HG03460 (cell line): ENCODE measurements at regions not wholly inside any gene's neighbourhood (a gene's known extent, or its start where the extent isn't known, plus 50 kb on each side); places are given as distances from the start of the nearest gene placed in this dataset.
"Not testable (repeated sequence)": the region's sequence is repeated elsewhere in the genome, so short reads cannot be mapped to it uniquely, and the experiment has no call there.

Source experiments
- ATAC-seq: cut with Tn5 transposase; IDR thresholded peaks from one replicate; pipeline ENCODE4 v1.9.1; 2021; ENCODE audit not compliant: unreplicated experiment

DNA sequence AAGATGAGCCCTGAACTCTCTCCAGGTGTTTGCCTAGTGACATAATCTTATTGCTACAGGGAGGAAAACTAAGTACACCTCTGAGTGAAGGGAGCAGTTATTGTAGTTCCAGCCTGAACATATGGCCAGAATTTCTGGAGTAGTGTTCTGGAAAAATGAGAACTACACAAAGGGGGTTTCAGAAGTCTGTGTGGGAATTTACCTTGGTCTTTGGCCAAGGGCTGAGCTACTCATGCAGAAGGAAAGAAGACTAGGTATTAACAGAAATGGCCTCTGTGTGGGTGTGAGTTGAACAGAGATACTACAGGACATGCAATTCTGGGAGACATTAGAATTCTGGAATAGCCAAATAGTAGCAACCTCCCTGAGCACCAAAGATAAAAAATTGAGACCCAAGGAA lies 1009.7 kb upstream of the GJE1 start:
- ATAC-seq = no peak

DNA sequence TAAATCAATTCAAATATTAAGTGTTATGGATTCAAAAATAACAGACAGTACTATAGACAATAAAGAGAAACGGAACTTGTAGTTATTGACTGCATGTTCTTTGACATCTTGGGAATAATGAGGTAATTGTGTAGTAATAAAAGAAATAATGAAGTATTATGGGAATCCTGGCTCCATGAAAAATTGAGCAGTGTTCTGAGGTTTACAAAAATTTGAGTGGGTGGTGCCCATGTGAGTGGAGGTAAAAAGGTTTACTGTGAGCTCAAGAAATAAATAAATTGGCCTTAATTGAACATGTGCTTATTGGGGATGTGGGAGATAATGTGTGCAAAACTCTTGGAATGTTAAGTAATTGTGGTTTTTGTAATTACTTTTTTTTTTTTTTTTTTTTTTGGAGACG lies 1013.7 kb upstream of the GJE1 start:
- ATAC-seq = no peak

DNA sequence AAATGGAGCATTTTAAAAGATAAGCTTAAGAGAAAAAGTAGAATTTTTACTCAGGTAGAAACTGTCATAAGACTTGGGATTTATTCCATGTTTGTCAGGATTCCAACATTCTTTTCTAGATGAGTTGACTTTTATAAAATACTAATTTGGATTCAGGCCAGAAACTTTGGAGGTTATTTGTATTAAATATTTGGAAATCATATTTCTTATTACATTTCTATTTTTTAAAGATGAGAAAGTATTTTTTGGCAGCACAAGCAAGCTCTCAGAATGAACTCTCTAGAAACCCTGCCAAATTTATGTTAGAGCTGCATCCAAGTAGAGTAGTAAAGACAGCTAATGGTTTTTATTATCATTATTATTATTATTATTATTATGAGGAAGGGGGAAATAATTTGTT lies 1014.9 kb upstream of the GJE1 start:
- no peak for ATAC-seq

DNA sequence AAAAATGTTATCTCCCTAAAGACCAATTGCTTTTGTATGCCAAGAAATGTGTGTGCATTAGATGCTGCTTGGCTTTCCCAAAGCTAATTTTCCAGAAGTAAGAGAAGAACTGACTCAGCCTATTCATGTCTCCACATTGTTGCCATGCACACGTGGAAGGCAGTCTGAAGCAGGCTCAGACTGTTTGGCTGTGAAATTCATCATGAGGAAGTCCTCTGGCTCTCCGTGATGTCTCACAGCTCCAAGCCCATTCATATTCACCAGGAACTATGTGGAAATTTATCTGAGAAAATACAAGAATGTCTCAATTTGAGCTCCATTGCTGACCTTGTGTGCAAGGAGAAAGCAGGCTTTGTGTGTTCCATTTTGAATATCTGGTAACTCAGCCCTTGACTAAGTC lies 1022.2 kb upstream of the GJE1 start:
- ATAC-seq = no peak

DNA sequence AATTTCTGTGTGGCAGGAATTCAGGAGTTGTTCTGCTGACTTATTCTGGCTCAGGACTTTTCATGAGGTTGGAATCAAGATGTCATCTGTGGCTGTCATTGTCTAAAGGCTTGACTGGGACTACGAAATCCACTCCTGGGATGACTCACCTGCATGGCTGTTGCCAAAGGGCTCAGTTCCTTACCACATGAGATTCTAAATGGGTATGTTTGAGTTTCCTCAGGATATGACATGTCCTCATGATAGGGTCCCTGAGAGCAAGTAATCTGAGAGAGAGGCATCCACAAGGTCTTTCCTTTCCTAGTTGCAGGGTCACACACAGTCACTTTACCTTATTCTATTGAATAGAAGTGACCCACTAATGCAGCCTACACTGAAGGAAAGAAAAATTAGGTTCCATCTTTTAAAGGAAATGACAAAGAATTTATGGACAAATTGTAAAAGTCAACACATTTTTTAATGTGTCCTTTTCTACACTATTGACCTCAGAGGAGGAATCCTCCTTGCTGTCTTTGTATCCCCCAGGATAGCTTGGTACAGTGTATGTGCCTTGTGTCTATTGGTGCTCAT lies 1025.0 kb upstream of the GJE1 start:
- ATAC-seq = no peak

DNA sequence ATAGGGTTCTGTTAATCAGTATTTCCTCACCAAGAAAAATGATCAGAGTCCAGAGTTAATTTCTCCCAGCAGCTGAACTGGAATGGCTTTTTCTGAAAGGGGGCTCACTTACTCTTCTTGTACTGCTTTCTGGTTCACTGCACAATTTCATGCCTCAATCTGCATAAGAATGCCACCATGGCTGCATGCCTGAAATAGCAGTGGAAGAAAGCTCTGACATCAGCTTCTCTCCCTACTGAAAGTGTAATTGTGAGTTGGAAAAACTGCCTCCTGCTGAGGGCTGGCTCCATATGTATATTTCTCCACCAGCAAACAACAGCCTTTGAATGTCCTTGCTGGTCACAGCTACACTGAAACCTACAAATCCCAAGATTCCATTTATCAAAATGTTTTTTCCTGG lies 1027.2 kb upstream of the GJE1 start:
- no peak for ATAC-seq

DNA sequence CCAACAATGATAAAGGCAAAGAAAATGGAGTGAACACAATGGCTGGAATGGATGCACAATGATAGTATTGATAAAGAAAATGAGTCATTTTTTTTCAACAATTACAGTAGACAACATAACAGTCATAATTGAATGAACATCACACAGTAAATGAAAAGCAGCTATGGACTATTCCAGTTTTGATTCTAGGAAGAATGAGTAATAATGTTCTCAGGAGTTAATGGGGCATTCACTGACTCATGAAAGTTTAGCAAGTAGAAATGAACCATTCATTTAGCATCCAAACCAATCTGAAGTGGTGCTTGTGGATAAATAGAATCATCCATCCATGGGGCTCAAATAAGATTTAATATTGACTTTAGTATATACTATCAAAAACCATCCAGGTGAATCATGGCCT lies 1029.5 kb upstream of the GJE1 start:
- no peak for ATAC-seq

DNA sequence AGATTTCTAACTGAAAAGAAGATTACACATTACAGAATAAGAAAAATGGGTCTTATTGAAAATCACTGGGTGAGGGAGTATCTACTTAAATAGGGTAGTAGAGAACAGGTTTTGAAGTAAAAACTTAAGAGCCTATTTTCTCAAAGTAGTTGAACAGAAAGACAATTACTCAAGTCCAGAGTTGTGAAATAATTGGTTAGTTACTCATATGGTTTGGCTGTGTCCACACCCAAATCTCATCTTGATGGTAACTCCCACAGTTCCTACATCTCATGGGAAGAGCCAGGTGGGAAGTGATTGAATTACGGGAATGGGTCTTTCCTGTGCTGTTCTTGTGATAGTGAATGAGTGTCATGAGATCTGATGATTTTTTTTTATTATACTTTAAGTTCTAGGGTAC lies 1035.3 kb upstream of the GJE1 start:
- ATAC-seq = no peak

DNA sequence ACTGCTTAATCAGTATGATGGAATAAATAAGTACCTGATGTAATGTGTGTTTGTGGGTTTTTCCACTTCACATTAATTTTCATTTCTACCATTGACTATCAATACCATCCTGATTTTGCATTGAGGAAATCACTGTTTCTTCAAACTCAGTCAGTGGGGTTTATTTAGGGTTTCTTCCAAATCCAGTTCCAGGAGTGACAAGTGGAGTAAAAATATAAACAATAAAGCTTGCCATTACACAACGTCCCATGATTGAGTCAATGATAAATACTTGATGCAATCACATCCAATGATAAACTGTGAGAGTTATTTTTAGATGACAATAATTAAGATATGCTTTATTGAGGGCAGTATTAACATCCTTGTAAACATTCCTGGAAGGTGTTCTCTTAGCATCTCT lies 1037.4 kb upstream of the GJE1 start:
- no peak for ATAC-seq

DNA sequence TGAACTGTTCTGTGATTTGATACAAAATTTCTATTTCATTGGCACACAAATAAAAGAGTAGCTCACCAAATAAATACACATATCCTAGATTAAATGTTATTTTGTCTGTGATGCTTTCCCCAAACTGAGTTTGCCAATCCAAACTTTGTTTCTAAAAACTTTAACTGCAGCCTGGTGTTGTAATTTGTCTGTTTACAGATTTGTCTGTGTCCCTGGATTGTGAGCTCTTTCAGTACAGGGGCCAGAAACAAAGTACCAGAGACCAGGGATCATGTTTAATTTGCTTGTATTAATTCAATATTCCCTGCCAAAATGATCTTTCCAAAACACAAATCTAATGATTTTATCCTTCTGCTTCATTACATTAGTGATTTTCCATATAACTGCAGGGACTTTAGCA lies 1044.6 kb upstream of the GJE1 start:
- ATAC-seq = no peak

DNA sequence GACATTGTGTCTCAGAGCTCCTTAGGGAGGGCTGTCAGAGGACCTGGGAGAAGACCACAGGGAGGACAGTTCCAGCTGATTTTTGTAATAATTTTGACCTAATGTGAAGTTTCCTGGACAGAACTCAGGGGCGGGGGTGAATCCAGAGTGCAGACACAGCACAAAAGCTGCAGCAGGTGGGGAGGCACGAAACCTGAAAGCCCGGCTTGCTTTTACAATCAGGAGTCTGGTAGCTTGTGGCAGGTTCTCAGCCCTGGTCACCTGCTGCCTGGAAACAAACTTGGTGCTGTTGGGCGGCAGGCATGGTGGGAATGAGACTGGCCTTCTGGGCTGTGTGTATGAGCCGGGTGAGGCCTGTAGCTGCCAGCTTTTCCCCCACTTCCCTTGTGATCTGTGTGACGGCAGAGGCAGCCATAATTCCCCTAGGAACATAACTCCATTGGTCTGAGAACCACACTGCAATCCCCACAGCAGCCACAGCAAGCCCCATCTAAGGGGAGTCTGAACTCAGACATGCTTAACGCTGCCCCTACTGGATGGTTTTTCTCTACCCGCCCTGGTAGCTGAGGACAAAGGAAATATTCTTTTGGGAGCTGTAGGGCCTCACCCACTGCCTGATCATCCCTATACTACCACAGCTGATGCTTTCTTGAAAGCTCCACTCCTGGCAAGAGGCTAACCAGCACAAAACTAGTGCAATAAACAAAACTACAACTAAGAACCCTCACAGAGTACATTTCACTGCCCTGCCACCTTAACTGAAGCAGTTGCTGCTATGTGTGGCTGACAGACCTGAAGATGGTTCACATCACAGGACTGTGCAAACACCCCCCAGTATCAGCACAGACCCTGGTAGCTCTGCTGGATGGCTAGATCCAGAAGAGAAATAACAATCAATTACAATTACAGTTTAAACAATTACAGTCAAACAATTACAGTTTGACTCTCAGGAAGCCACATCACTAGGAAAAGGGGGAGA lies 1055.1 kb upstream of the GJE1 start:
- ATAC-seq = peak; percentile 87

DNA sequence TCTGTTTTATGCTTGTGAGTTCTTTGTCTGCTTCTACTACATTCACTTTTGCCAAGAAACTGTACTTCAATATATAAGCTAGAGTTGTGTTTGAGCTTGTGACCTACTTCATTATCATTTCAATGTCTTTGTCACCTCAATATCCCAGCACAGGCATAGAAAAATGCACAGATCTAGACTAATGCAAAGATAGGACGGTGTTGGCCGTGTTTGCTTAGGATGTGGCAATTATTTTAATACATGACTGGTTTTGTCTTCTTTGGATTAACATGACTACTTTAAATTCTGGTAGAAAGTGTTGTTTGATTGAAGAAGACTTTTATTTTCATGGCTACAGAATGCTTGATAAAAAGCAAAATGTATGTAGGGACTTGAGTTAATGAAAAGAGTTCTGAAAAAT lies 1075.0 kb upstream of the GJE1 start:
- ATAC-seq = no peak

DNA sequence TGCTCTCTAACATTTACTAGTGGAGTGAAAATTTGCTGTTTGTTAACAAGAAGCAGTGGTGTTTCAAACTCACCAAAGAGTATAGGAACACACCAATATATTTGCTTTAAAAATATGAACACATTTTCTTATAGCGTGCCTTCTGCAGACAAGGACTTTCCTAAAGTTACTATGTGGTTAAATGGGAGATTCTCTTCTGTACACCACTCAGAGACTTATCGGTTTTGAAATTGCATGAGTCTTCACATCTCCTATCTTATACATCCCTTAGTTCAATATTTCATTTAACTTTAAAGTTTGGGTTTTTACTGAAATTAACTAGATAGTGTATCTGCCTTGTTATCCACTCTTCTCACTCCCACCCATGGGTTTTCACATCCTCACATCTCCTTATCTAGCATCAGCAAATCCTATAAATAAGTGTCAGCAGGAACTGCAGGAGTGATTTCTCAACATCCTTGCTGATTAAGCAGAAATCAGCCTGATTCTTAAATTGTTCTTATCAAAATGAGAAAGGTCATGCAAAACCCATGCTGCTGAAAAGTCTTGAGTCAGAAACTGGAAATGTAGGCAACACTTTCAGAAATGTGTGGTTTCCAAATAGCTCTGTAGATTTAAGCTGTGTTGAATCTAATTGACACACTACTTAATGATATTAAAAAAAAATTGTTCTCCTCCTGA lies 1075.6 kb upstream of the GJE1 start:
- no peak for ATAC-seq

DNA sequence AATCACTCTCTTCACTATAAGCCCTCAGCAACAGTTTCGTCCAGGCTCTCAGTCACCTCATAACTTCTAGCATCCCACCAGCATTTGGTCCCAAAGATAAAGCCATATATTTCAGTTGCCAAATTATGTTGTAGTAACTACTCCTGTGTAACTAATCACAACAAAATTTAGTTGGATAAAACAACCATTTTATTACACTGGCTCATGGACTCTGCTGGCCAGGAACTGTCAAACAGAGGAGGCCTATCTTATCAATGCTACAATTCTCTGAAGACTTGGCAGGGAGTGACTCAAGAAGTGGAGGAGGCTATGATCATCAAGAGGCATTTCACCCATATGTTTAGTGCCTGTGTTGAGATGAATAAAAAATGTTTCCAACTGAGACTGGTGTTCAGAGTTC lies 1082.3 kb upstream of the GJE1 start:
- no peak for ATAC-seq

DNA sequence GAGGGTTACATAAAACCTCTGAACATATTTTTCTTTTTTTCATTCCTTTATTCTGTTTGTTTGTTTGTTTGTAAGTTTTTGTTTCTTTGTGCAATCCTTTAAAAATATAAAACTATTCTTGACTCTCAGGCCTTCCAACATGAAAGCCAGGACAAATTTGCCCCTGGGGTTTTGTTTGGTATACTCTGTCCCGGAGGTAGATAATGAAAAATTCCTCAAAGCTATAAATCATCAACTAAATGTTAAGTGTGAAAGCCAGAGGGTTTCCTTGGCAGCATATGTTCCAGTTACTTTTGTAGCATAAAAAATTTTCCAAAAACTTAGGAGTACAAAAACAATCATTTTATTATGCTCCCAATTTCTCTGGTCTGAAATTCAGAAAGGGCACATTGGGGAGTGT lies 1084.3 kb upstream of the GJE1 start:
- ATAC-seq = no peak

DNA sequence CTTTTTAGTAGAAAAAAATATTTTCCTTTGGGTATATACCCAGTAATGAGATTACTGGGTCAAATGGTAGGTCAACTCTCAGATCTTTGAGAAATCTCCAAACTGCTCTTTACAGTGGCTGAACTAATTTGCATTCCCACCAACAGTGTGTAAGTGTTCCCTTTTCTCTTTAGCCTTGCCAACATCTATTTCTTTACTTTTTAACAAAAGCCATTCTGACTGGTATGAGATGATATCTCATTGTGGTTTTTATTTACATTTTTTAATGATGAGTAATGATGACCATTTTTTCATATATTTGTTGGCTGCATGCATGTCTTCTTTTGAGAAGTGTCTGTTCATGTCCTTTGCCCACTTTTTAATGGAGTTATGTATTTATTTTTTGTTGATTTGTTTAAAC lies 1086.2 kb upstream of the GJE1 start:
- not testable (repeated sequence) for ATAC-seq

DNA sequence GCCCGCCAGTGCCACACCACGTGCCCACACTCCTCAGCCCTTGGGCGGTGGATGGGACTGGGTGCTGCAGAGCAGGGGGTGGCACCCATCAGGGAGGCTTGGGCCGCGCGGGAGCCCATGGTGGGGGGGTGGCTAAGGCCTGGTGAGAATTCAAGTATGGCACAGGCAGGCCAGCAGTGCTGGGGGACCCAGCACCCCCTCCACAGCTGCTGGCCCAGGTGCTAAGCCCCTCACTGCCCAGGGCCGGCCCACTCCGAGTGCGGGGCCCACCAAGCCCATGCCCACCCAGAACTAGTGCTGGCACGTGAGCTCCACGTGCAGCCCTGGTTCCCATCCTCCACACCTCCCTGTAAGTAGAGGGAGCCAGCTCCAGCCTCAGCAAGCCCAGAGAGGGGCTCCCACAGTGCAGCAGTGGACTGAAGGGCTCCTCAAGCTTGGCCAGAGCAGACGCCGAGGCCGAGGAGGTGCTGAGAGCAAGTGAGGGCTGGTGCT lies 1091.1 kb upstream of the GJE1 start:
- ATAC-seq = no peak

DNA sequence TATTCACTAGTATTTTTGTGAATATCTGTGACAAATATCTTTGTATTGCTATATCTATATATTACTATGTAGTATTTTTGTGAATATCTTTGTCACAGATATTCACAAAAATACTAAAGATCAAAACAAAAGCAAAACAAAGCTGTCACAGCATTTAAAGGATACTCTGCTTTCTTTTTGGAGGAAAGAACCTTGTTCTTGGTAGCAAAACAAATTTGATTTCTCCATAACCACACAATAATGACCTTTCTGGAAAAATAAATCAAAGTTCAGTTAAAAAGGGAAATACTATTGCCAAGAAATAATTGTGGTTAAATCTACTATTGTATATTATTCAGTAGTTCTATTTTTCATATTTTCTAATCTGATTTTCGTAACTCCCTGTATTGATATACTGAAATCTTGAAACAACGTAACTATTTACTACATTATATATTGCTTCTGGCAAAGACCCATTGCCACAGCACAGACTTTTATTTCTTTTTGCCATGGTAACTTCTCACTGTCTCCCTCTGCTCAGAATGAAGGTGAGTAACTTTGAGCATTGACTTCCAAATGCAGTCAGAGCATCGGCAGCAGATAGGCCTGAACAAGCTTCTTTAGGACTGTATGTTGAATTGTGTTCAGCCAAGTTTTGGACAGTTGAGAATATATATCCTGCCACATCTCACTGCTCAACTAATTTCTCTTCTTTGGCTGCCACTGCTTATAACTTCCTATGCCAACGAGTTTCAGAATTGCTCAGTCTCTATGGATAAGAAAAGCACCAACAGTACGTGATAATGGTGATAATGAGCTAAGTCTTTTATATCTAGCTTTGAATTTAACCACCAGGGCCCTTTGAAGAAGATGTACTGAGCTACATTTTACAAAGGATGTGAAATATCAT lies 1097.2 kb upstream of the GJE1 start:
- ATAC-seq = no peak

DNA sequence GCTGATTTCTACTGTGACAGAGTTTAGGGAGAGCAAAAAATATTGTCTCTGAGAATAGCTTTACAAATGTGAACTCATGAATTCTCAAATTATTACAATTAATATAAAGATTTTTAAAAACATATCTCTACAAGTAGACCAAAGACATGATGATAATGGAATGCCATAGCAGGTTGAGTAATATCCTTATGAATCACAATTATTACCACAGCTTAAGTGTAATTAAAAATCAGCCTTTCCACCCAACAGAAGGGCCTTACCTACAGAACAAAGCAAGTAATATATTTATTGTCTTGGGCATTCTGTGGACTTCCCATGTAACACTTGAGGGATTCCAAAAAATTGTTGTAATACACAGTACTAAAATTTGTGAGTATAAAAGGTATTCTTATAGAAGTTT lies 1099.6 kb upstream of the GJE1 start:
- ATAC-seq = no peak

DNA sequence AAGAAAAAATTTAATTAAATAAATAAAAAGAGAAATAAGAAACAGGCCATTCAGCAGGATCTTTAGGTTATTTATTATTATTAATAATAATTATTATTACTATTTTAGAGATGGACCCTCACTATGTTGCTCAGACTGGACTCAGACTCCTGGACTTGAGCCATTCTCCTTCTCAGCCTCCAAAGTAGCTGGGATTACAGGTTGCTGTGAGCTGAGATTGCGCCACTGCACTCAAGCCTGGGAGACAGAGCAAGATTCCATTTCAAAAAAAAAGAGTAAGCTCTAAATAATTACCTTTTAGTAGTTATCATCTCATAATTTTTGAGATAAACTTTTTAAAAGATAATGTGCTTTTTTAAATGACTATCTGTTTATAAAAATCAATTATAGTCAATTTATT lies 1102.8 kb upstream of the GJE1 start:
- ATAC-seq = no peak

DNA sequence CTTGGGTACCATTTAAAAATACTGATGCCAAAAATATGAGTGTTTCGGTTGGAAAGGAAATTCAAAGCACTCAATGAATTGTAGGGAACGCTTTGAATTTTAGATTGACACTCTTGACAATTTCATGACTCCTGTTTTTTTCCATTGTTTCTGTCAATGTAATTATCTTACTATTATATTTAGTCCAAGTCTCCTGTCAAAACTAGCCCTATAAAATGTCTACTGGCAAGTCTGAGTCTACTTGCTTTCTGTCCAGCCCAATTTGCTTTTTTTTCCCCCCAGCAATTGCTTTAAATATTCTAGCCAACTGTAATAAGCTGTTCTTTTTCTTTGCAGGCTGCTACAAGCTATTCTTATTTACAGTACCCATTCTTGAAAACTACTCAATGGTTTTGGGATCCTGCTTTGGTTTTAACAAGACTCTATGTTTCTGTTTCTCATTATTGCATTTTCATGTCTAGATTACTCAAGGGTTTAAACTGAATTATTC lies 1103.9 kb upstream of the GJE1 start:
- ATAC-seq = no peak
